ENCODE measurements at regions not wholly inside any gene's neighbourhood (a gene's known extent, or its start where the extent isn't known, plus 50 kb on each side); places are given as distances from the start of the nearest gene placed in this dataset.
"Not testable (repeated sequence)": the region's sequence is repeated elsewhere in the genome, so short reads cannot be mapped to it uniquely, and the experiment has no call there.

DNA sequence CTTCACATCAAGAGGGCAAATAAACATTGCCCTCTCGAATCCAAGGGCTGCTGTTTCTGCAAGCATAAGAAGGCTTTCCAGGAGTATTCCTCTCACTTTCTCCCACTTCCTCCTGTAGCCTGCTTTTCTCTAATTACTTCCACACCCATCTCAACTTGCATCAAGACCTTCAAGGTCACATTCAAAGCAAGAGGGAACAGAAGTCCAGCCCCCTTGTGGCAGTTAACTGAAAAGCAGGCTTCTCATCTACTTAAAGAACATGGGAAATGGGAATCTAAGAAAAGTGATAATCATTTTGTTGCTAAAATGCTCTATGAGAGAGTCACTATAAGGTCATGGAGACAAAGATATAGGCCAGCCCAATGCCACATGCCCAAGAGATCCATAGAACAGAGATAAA lies 874.4 kb downstream of the KCNT2 start:
- no peaks in the 10 kb centered on the region for H3K36me3 Mint-ChIP-seq (ENCODE audit: unreplicated experiment)
- no peaks in the 10 kb centered on the region for H3K4me1 Mint-ChIP-seq (ENCODE audit: low read depth, unreplicated experiment)
- TF ChIP-seq, protein P1, sequence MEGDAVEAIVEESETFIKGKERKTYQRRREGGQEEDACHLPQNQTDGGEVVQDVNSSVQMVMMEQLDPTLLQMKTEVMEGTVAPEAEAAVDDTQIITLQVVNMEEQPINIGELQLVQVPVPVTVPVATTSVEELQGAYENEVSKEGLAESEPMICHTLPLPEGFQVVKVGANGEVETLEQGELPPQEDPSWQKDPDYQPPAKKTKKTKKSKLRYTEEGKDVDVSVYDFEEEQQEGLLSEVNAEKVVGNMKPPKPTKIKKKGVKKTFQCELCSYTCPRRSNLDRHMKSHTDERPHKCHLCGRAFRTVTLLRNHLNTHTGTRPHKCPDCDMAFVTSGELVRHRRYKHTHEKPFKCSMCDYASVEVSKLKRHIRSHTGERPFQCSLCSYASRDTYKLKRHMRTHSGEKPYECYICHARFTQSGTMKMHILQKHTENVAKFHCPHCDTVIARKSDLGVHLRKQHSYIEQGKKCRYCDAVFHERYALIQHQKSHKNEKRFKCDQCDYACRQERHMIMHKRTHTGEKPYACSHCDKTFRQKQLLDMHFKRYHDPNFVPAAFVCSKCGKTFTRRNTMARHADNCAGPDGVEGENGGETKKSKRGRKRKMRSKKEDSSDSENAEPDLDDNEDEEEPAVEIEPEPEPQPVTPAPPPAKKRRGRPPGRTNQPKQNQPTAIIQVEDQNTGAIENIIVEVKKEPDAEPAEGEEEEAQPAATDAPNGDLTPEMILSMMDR (IDR thresholded peaks at IDR 0.05; ENCODE audit: partially characterized antibody, unreplicated experiment), result peak; percentile 75
- H3K4me3 Mint-ChIP-seq (ENCODE audit: unreplicated experiment), result no peak overlapping the region
- H3K9me3 Mint-ChIP-seq (ENCODE audit: unreplicated experiment), result no peaks in the 10 kb centered on the region
- H3K27ac Mint-ChIP-seq (ENCODE audit: unreplicated experiment), result peak overlapping the region; percentile 52
- DNase-seq, result no peak
- H3K27me3 Mint-ChIP-seq (ENCODE audit: unreplicated experiment), result peaks cover 1% of the 10 kb centered on the region

- TF ChIP-seq, protein P1 (IDR thresholded peaks at IDR 0.05; ENCODE audit: partially characterized antibody, unreplicated experiment), result no peak
- Mint-ChIP-seq H3K4me1 (ENCODE audit: low read depth, unreplicated experiment) (no peaks in the 10 kb centered on the region), H3K36me3 (ENCODE audit: unreplicated experiment) (no peaks in the 10 kb centered on the region), H3K9me3 (ENCODE audit: unreplicated experiment) (no peaks in the 10 kb centered on the region), H3K4me3 (ENCODE audit: unreplicated experiment) (no peak overlapping the region), H3K27ac (ENCODE audit: unreplicated experiment) (no peak overlapping the region), H3K27me3 (ENCODE audit: unreplicated experiment) (peaks cover 1% of the 10 kb centered on the region)
- DNase-seq, result no peak
Observed at GRCh38 chr1:195733408-195733807, 874.8 kb downstream of the KCNT2 start.

GRCh38 chr1:195731385-195731784 lies 876.9 kb downstream of the KCNT2 start:
- no peak overlapping the region for H3K27ac Mint-ChIP-seq (ENCODE audit: unreplicated experiment)
- no peaks in the 10 kb centered on the region for H3K36me3 Mint-ChIP-seq (ENCODE audit: unreplicated experiment)
- TF ChIP-seq, protein P1 (IDR thresholded peaks at IDR 0.05; ENCODE audit: partially characterized antibody, unreplicated experiment), result no peak
- peaks cover 1% of the 10 kb centered on the region for H3K27me3 Mint-ChIP-seq (ENCODE audit: unreplicated experiment)
- H3K4me3 Mint-ChIP-seq (ENCODE audit: unreplicated experiment), result no peak overlapping the region
- no peak for DNase-seq
- H3K4me1 Mint-ChIP-seq (ENCODE audit: low read depth, unreplicated experiment), result no peaks in the 10 kb centered on the region
- no peaks in the 10 kb centered on the region for H3K9me3 Mint-ChIP-seq (ENCODE audit: unreplicated experiment)

DNA sequence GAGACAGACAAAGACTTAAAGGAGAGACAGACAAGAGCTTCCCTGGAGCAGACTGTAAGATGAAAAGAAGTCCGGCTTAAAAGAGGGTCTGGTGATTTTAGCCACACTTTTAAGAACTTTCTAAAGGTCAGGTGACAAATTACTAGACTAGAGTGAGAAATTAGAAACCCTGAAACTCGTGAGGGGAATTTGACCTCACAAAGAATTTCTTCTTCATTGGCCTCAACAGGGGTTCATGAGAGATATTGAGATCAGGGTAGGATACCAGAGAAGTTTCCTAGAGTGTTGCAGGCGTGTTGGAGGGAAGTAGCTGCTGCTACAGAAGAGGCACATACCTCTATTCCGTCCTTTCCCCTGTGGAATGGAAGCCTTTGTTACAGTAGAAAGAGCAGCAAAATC lies 884.4 kb downstream of the KCNT2 start:
- DNase-seq, result no peak
- Mint-ChIP-seq H3K27me3 (ENCODE audit: unreplicated experiment) (peaks cover 1% of the 10 kb centered on the region), H3K27ac (ENCODE audit: unreplicated experiment) (no peak overlapping the region), H3K4me1 (ENCODE audit: low read depth, unreplicated experiment) (peaks cover 4% of the 10 kb centered on the region), H3K9me3 (ENCODE audit: unreplicated experiment) (no peaks in the 10 kb centered on the region), H3K4me3 (ENCODE audit: unreplicated experiment) (no peak overlapping the region), H3K36me3 (ENCODE audit: unreplicated experiment) (no peaks in the 10 kb centered on the region)
- TF ChIP-seq, protein P1 (IDR thresholded peaks at IDR 0.05; ENCODE audit: partially characterized antibody, unreplicated experiment), result no peak

- not testable (repeated sequence) for H3K27me3 Mint-ChIP-seq (ENCODE audit: unreplicated experiment); H3K27ac Mint-ChIP-seq (ENCODE audit: unreplicated experiment); H3K4me1 Mint-ChIP-seq (ENCODE audit: low read depth, unreplicated experiment); H3K9me3 Mint-ChIP-seq (ENCODE audit: unreplicated experiment); H3K36me3 Mint-ChIP-seq (ENCODE audit: unreplicated experiment); H3K4me3 Mint-ChIP-seq (ENCODE audit: unreplicated experiment); DNase-seq
Observed at GRCh38 chr1:195722852-195723795, 885.1 kb downstream of the KCNT2 start.

GRCh38 chr1:195722146-195722545 lies 886.1 kb downstream of the KCNT2 start:
- not testable (repeated sequence) for H3K36me3 Mint-ChIP-seq (ENCODE audit: unreplicated experiment); H3K9me3 Mint-ChIP-seq (ENCODE audit: unreplicated experiment); H3K4me3 Mint-ChIP-seq (ENCODE audit: unreplicated experiment); DNase-seq; H3K27ac Mint-ChIP-seq (ENCODE audit: unreplicated experiment); H3K27me3 Mint-ChIP-seq (ENCODE audit: unreplicated experiment); H3K4me1 Mint-ChIP-seq (ENCODE audit: low read depth, unreplicated experiment)
